DND-41 (cell line): ENCODE measurements at regions not wholly inside any gene's neighbourhood (a gene's known extent, or its start where the extent isn't known, plus 50 kb on each side); places are given as distances from the start of the nearest gene placed in this dataset.

ENCODE experiments used
- ATAC-seq: fragments of 200-7000 bp; cut with Tn5 transposase; 3 replicates; pipeline ENCODE4 v1.9.1; 2021; ENCODE audit warnings: low read depth; ENCODE audit not compliant: insufficient read depth
- DNase-seq: peaks from one replicate; pipeline ENCODE4 v3.0.0-alpha.2; 2020
- H2AFZ ChIP-seq: 2 replicates; pipeline ENCODE4 v1.6.0; 2012; ENCODE audit warnings: low read depth, low read length
- H3K27ac ChIP-seq: 2 replicates; pipeline ENCODE4 v1.5.1; 2012; ENCODE audit warnings: low read length, inconsistent platforms
- H3K27me3 ChIP-seq: fragments of 200-600 bp; sonication (generic); 2 replicates; pipeline ENCODE4 v1.6.0; 2012; ENCODE audit warnings: low read length, mild to moderate bottlenecking, inconsistent platforms; ENCODE audit not compliant: insufficient read depth, poor library complexity
- H3K36me3 ChIP-seq: 2 replicates; pipeline ENCODE4 v1.5.1; 2012; ENCODE audit warnings: low read length, inconsistent platforms; ENCODE audit not compliant: insufficient read depth
- H3K4me1 ChIP-seq: 2 replicates; pipeline ENCODE4 v1.5.1; 2012; ENCODE audit warnings: mild to moderate bottlenecking, low read length; ENCODE audit not compliant: insufficient read depth
- H3K4me2 ChIP-seq: 2 replicates; pipeline ENCODE4 v1.6.0; 2012; ENCODE audit warnings: mild to moderate bottlenecking, moderate library complexity, low read length, inconsistent platforms; ENCODE audit not compliant: insufficient read depth
- H3K4me3 ChIP-seq, 2 experiments: fragments of 200-600 bp in 1 of 2; shearing (Covaris generic) in 1 of 2; 2 replicates each; pipeline ENCODE4 v1.5.1; 2012 to 2016; ENCODE audit warnings: inconsistent platforms in 2 of 2, low read length in 2 of 2, mild to moderate bottlenecking in 2 of 2, low read depth in 1 of 2, moderate library complexity in 1 of 2
- H3K79me2 ChIP-seq: 2 replicates; pipeline ENCODE4 v1.6.0; 2012; ENCODE audit warnings: low read length, inconsistent platforms; ENCODE audit not compliant: insufficient read depth
- H3K9ac ChIP-seq: 2 replicates; pipeline ENCODE4 v1.6.0; 2012; ENCODE audit warnings: low read depth, mild to moderate bottlenecking, inconsistent platforms, low read length, moderate library complexity
- H3K9me3 ChIP-seq: 2 replicates; pipeline ENCODE4 v1.5.1; 2012; ENCODE audit warnings: low read length, moderate library complexity, mild to moderate bottlenecking, inconsistent platforms; ENCODE audit not compliant: insufficient read depth, severe bottlenecking
- H4K20me1 ChIP-seq: 2 replicates; pipeline ENCODE4 v1.6.0; 2012; ENCODE audit warnings: low read length; ENCODE audit not compliant: insufficient read depth
- CTCF ChIP-seq: IDR thresholded peaks from 2 replicates; pipeline ENCODE4 v1.5.1; 2012; ENCODE audit warnings: borderline replicate concordance, low read length, moderate library complexity, mild to moderate bottlenecking; ENCODE audit not compliant: poor library complexity, severe bottlenecking; ENCODE audit errors: extremely low read depth
- EZH2 ChIP-seq: IDR thresholded peaks from 3 replicates; pipeline ENCODE4 v1.6.1; 2012; ENCODE audit warnings: borderline replicate concordance, low read depth, mild to moderate bottlenecking, moderate library complexity, low read length, inconsistent platforms; ENCODE audit not compliant: severe bottlenecking

- ATAC-seq (peak; percentile 67), DNase-seq (peak; percentile 7)
- no peaks in the 10 kb centered on the region for H3K27me3 ChIP-seq
- no peaks in the 10 kb centered on the region for H4K20me1 ChIP-seq
- H3K9me3 ChIP-seq = no peaks in the 10 kb centered on the region
- H2AFZ ChIP-seq = no peak overlapping the region
- no peaks in the 10 kb centered on the region for H3K36me3 ChIP-seq
- no peak overlapping the region for H3K9ac ChIP-seq
- TF ChIP-seq CTCF (no peak), EZH2 (no peak)
- H3K4me2 ChIP-seq = no peak overlapping the region
- no peak overlapping the region for H3K4me3 ChIP-seq
- H3K27ac ChIP-seq = no peak overlapping the region
- no peaks in the 10 kb centered on the region for H3K79me2 ChIP-seq
- no peaks in the 10 kb centered on the region for H3K4me1 ChIP-seq
Measured at GRCh38 chr13:32941368-32941767, 74.9 kb upstream of the KL start.

- no peak overlapping the region for H3K4me2 ChIP-seq
- no peaks in the 10 kb centered on the region for H3K79me2 ChIP-seq
- H3K9me3 ChIP-seq = no peaks in the 10 kb centered on the region
- no peak overlapping the region for H2AFZ ChIP-seq
- no peak overlapping the region for H3K9ac ChIP-seq
- H3K4me1 ChIP-seq = no peaks in the 10 kb centered on the region
- ATAC-seq = no peak
- H3K27ac ChIP-seq = no peak overlapping the region
- no peaks in the 10 kb centered on the region for H3K36me3 ChIP-seq
- no peak for DNase-seq
- H4K20me1 ChIP-seq = no peaks in the 10 kb centered on the region
- no peak overlapping the region for H3K4me3 ChIP-seq
- TF ChIP-seq EZH2 (no peak), CTCF (no peak)
- H3K27me3 ChIP-seq = no peaks in the 10 kb centered on the region
Measured at GRCh38 chr13:32946558-32946957, 69.7 kb upstream of the KL start.

- Histone ChIP-seq H3K9ac (no peak overlapping the region), H3K4me1 (no peaks in the 10 kb centered on the region), H3K27me3 (no peaks in the 10 kb centered on the region), H3K4me2 (no peak overlapping the region), H3K27ac (no peak overlapping the region), H3K9me3 (no peaks in the 10 kb centered on the region), H2AFZ (no peak overlapping the region), H3K79me2 (no peaks in the 10 kb centered on the region), H3K36me3 (no peaks in the 10 kb centered on the region), H4K20me1 (no peaks in the 10 kb centered on the region), H3K4me3 (no peak overlapping the region)
- TF ChIP-seq CTCF = no peak
- no peak for TF ChIP-seq EZH2
- DNase-seq = no peak
- ATAC-seq = no peak
Measured at GRCh38 chr13:32947411-32948276, 68.6 kb upstream of the KL start.
